HCT116 (cell line): ENCODE measurements at regions not wholly inside any gene's neighbourhood (a gene's known extent, or its start where the extent isn't known, plus 50 kb on each side); places are given as distances from the start of the nearest gene placed in this dataset.

Experiments used
- ATAC-seq: fragments of 200-7000 bp; cut with Tn5 transposase; 2 replicates; pipeline ENCODE4 v1.9.1; 2020; ENCODE audit warnings: mild to moderate bottlenecking, moderate library complexity
- BruUV-seq: library from RNA; stranded (reverse); fragments of 400-500 nt; replicated peaks from 2 replicates; lab custom pipeline; 2021; lab: Mats Ljungman, UMichigan
- CTCF ChIA-PET: fragments of 300-600 bp; sonication (Branson Sonifier 250); formaldehyde crosslinking; loops from one replicate; lab custom pipeline; 2021; ENCODE audit warnings: antibody characterized with exemption; lab: Charles Lee
- POLR2A ChIA-PET: fragments of 300-600, 350-600 bp; sonication (Branson Sonifier 250); formaldehyde crosslinking; loops from one replicate; lab custom pipeline; 2021; ENCODE audit warnings: antibody characterized with exemption; lab: Charles Lee
- RAD21 ChIA-PET, 2 experiments: fragments of 300-600 bp; sonication (Branson Sonifier 250); formaldehyde crosslinking; loops; one replicate each; lab custom pipeline; 2023; ENCODE audit warnings: low total read pairs in 2 of 2; ENCODE audit not compliant: uncharacterized antibody in 2 of 2, unreplicated experiment in 2 of 2, low non-redundant PET in 1 of 2; lab: Charles Lee
- DNase-seq: peaks from one replicate; pipeline ENCODE4 v3.0.0-alpha.2; 2010; ENCODE audit warnings: low read depth, low spot score
- H2AFZ ChIP-seq: fragments of 200-600 bp; shearing (Covaris generic), sonication (generic); 2 replicates; pipeline ENCODE4 v1.6.1; 2017; ENCODE audit warnings: low read depth, mixed run types, mixed read lengths, antibody characterized with exemption, low read length; ENCODE audit not compliant: poor library complexity, severe bottlenecking
- H3K27ac ChIP-seq: 2 replicates; pipeline ENCODE4 v1.5.1; 2012; ENCODE audit warnings: low read depth, low read length
- H3K27me3 ChIP-seq: fragments of 200-600 bp; sonication (generic); 2 replicates; pipeline ENCODE4 v1.6.1; 2016; ENCODE audit warnings: mixed run types, low read length, mixed read lengths; ENCODE audit not compliant: insufficient read depth
- H3K36me3 ChIP-seq, 2 experiments: fragments of 200-500 bp in 1 of 2; fragments of 200-600 bp in 1 of 2; sonication (Bioruptor generic) in 1 of 2; sonication (generic) in 1 of 2; 2 replicates each; pipeline versions ENCODE4 v1.5.1 to v1.6.1; 2014 to 2016; ENCODE audit warnings: low read length in 2 of 2, inconsistent platforms in 1 of 2, mixed read lengths in 1 of 2, mixed run types in 1 of 2; ENCODE audit not compliant: insufficient read depth in 2 of 2, control insufficient read depth in 1 of 2
- H3K4me1 ChIP-seq, 2 experiments: fragments of 200-600 bp in 1 of 2; sonication (generic) in 1 of 2; 2 replicates each; pipeline versions ENCODE4 v1.5.1 to v1.6.1; 2012 to 2017; ENCODE audit warnings: low read length in 2 of 2, inconsistent platforms in 1 of 2, mild to moderate bottlenecking in 1 of 2, mixed read lengths in 1 of 2, mixed run types in 1 of 2, moderate library complexity in 1 of 2; ENCODE audit not compliant: insufficient read depth in 2 of 2, control insufficient read depth in 1 of 2
- H3K4me2 ChIP-seq: fragments of 200-600 bp; sonication (generic); 2 replicates; pipeline ENCODE4 v1.6.1; 2017; ENCODE audit warnings: mixed run types, low read length, mixed read lengths
- H3K4me3 ChIP-seq, 2 experiments: fragments of 200-600 bp in 1 of 2; sonication (generic) in 1 of 2; replicated peaks in 1 of 2; 2 replicates each; pipeline ENCODE4 v1.5.1; 2011 to 2016; ENCODE audit warnings: low read length in 2 of 2, control low read depth in 1 of 2, low read depth in 1 of 2, mild to moderate bottlenecking in 1 of 2, mixed read lengths in 1 of 2, mixed run types in 1 of 2
- H3K79me2 ChIP-seq: fragments of 200-600 bp; sonication (generic); 2 replicates; pipeline ENCODE4 v1.6.1; 2017; ENCODE audit warnings: mild to moderate bottlenecking, mixed run types, low read length, moderate library complexity, mixed read lengths; ENCODE audit not compliant: insufficient read depth
- H3K9ac ChIP-seq: fragments of 200-600 bp; sonication (generic); 2 replicates; pipeline ENCODE4 v1.6.1; 2016; ENCODE audit warnings: low read length, mixed read lengths
- H3K9me2 ChIP-seq: fragments of 200-600 bp; sonication (generic), shearing (Covaris generic); 2 replicates; pipeline ENCODE4 v1.6.1; 2017; ENCODE audit warnings: mixed run types, mild to moderate bottlenecking, moderate library complexity; ENCODE audit not compliant: insufficient read depth
- H3K9me3 ChIP-seq, 2 experiments: fragments of 200-500 bp in 1 of 2; fragments of 200-600 bp in 1 of 2; sonication (Bioruptor generic) in 1 of 2; sonication (generic) in 1 of 2; 2 replicates each; pipeline ENCODE4 v1.6.1; 2014 to 2017; ENCODE audit warnings: low read length in 2 of 2, mixed read lengths in 2 of 2, inconsistent platforms in 1 of 2, low read depth in 1 of 2, mild to moderate bottlenecking in 1 of 2, mixed run types in 1 of 2, moderate library complexity in 1 of 2; ENCODE audit not compliant: control insufficient read depth in 1 of 2, insufficient read depth in 1 of 2
- H4K20me1 ChIP-seq: fragments of 200-600 bp; sonication (generic), shearing (Covaris generic); 2 replicates; pipeline ENCODE4 v1.6.1; 2017; ENCODE audit warnings: mixed run types, mild to moderate bottlenecking, moderate library complexity; ENCODE audit not compliant: insufficient read depth
- CBX3 ChIP-seq: IDR thresholded peaks from 2 replicates; pipeline ENCODE4 v1.6.1; 2012; ENCODE audit warnings: low read depth
- EGR1 ChIP-seq: IDR thresholded peaks from 2 replicates; pipeline ENCODE4 v1.6.1; 2012; ENCODE audit warnings: low read depth
- ELF1 ChIP-seq: IDR thresholded peaks from 2 replicates; pipeline ENCODE4 v1.6.1; 2012; ENCODE audit warnings: low read depth, borderline replicate concordance
- EZH2 ChIP-seq: fragments of 200-600 bp; sonication (generic); IDR thresholded peaks from 2 replicates; pipeline ENCODE4 v1.6.1; 2017; ENCODE audit warnings: antibody characterized with exemption, mixed run types
- EZH2phosphoT487 ChIP-seq: fragments of 200-600 bp; IDR thresholded peaks from 2 replicates; pipeline ENCODE4 v1.6.1; 2018; ENCODE audit warnings: antibody characterized with exemption, borderline replicate concordance
- FOSL1 ChIP-seq: IDR thresholded peaks from 2 replicates; pipeline ENCODE4 v1.6.1; 2012; ENCODE audit warnings: low read depth
- JUND ChIP-seq: IDR thresholded peaks from 2 replicates; pipeline ENCODE4 v1.6.1; 2012
- MAX ChIP-seq: IDR thresholded peaks from 2 replicates; pipeline ENCODE4 v1.6.1; 2012
- POLR2AphosphoS5 ChIP-seq: IDR thresholded peaks from 2 replicates; pipeline ENCODE4 v1.6.1; 2011; ENCODE audit warnings: mild to moderate bottlenecking, low read depth, low read length, moderate library complexity
- SIN3A ChIP-seq: IDR thresholded peaks from 2 replicates; pipeline ENCODE4 v1.6.1; 2012; ENCODE audit warnings: low read depth
- SP1 ChIP-seq: IDR thresholded peaks from 2 replicates; pipeline ENCODE4 v1.6.1; 2012; ENCODE audit warnings: low read depth
- TCF7L2 ChIP-seq: IDR thresholded peaks from 2 replicates; pipeline ENCODE4 v1.7.0; 2011; ENCODE audit warnings: borderline replicate concordance, inconsistent platforms; ENCODE audit not compliant: insufficient read depth, insufficient read length; ENCODE audit errors: extremely low read depth
- YY1 ChIP-seq: IDR thresholded peaks from 2 replicates; pipeline ENCODE4 v1.6.1; 2011; ENCODE audit warnings: low read length, low read depth, moderate library complexity, mild to moderate bottlenecking; ENCODE audit not compliant: insufficient replicate concordance; ENCODE audit errors: extremely low read depth
- ZBTB33 ChIP-seq: IDR thresholded peaks from 2 replicates; pipeline ENCODE4 v1.6.1; 2011; ENCODE audit warnings: mild to moderate bottlenecking, low read length, moderate library complexity; ENCODE audit not compliant: insufficient replicate concordance; ENCODE audit errors: extremely low read depth
- ZFX ChIP-seq: fragments of 450-650 bp; IDR thresholded peaks from 2 replicates; pipeline ENCODE4 v1.6.1; 2017
- ZNF274 ChIP-seq: fragments of 200-500 bp; sonication (Bioruptor generic); IDR thresholded peaks from 2 replicates; pipeline ENCODE4 v1.6.1; 2014; ENCODE audit warnings: mild to moderate bottlenecking, low read depth, low read length, inconsistent platforms
- intact Hi-C: fragments of 100-400 bp; cut with micrococcal nuclease; formaldehyde crosslinking; loops from 2 replicates; pipeline ENCODE4 v1.10.0; 2022
- TF ChIP-seq, protein P1 (sequence below), 3 experiments: fragments of 200-600 bp in 1 of 3; sonication (generic) in 1 of 3; IDR thresholded peaks in 2 of 3; conservative IDR thresholded peaks in 1 of 3; 2 replicates each; pipeline ENCODE4 v1.5.1; 2012 to 2017; ENCODE audit warnings: low read depth in 2 of 3, low read length in 2 of 3, antibody characterized with exemption in 1 of 3, borderline replicate concordance in 1 of 3, control low read depth in 1 of 3, mild to moderate bottlenecking in 1 of 3, mixed read lengths in 1 of 3, mixed run types in 1 of 3, moderate library complexity in 1 of 3; ENCODE audit not compliant: insufficient read depth in 1 of 3
- TF ChIP-seq, protein P2 (sequence below): IDR thresholded peaks from 2 replicates; pipeline ENCODE4 v1.6.1; 2012

DNA sequence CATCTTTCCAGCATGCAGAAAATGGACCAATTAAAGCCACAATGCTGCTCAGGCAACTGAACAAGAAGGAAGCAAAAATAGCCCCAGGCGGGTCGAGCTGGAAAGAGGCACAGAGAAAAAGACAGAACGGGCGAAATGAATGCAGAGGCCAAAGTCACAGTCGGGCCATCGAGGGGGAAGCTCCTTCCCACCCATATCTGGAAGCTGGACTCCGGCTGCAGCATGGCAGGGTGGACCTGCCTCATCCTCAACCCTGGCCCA lies 58.6 kb upstream of the PRDM11 start:
- CTCF ChIA-PET, result interaction anchor here (0.7 to 0.8 kb wide), 2 partner anchors 159 to 161 kb away, joined by 3 read pairs; no protein-coding TSS in a partner anchor
- H2AFZ ChIP-seq, result no peak overlapping the region

More for the DNA sequence above, 58.6 kb upstream of the PRDM11 start:
- no peaks in the 10 kb centered on the region for H3K36me3 ChIP-seq
- no peak overlapping the region for H3K4me3 ChIP-seq
- no peaks in the 10 kb centered on the region for H3K9me2 ChIP-seq
- no TSS peak for BruUV-seq
- H4K20me1 ChIP-seq, result no peaks in the 10 kb centered on the region
- H3K27ac ChIP-seq, result no peak overlapping the region
- no peaks in the 10 kb centered on the region for H3K9me3 ChIP-seq
- no peaks in the 10 kb centered on the region for H3K4me1 ChIP-seq
- ATAC-seq (no peak), DNase-seq (no peak)
- 0 out of 2 replicates have a peak, but pooled peaks cover 5% of the 10 kb centered on the region for H3K27me3 ChIP-seq
- no peak overlapping the region for H3K4me2 ChIP-seq
- TF ChIP-seq, protein P1, sequence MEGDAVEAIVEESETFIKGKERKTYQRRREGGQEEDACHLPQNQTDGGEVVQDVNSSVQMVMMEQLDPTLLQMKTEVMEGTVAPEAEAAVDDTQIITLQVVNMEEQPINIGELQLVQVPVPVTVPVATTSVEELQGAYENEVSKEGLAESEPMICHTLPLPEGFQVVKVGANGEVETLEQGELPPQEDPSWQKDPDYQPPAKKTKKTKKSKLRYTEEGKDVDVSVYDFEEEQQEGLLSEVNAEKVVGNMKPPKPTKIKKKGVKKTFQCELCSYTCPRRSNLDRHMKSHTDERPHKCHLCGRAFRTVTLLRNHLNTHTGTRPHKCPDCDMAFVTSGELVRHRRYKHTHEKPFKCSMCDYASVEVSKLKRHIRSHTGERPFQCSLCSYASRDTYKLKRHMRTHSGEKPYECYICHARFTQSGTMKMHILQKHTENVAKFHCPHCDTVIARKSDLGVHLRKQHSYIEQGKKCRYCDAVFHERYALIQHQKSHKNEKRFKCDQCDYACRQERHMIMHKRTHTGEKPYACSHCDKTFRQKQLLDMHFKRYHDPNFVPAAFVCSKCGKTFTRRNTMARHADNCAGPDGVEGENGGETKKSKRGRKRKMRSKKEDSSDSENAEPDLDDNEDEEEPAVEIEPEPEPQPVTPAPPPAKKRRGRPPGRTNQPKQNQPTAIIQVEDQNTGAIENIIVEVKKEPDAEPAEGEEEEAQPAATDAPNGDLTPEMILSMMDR (IDR thresholded peaks at IDR 0.05 in 2 of 3, conservative IDR thresholded peaks at IDR 0.05 in 1 of 3; ENCODE audit: borderline replicate concordance in 1 of 3, insufficient read depth in 1 of 3, low read depth in 2 of 3, low read length in 2 of 3), result no peak
- TF ChIP-seq EZH2phosphoT487 (no peak), FOSL1 (no peak), CBX3 (no peak), ZBTB33 (no peak), TCF7L2 (no peak), ELF1 (no peak), YY1 (no peak), EGR1 (no peak), EZH2 (no peak), ZNF274 (no peak), SIN3A (no peak), MAX (no peak), SP1 (no peak), ZFX (no peak), JUND (no peak), POLR2AphosphoS5 (no peak)
- TF ChIP-seq, protein P2, sequence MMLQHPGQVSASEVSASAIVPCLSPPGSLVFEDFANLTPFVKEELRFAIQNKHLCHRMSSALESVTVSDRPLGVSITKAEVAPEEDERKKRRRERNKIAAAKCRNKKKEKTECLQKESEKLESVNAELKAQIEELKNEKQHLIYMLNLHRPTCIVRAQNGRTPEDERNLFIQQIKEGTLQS, result no peak
- intact Hi-C loops, result no loop called here
- H3K9ac ChIP-seq, result no peak overlapping the region
- ChIA-PET RAD21 (no interaction called here), POLR2A (no interaction called here)
- H3K79me2 ChIP-seq, result no peaks in the 10 kb centered on the region
